Activated B cell treated with CpG ODN at 0.5 μM for 24 hours (primary cell): ENCODE measurements at regions not wholly inside any gene's neighbourhood (a gene's known extent, or its start where the extent isn't known, plus 50 kb on each side); places are given as distances from the start of the nearest gene placed in this dataset.

ENCODE experiments used
- ATAC-seq: fragments of 200-7000 bp; cut with Tn5 transposase; one replicate; pipeline ENCODE4 v1.10.0; 2021; ENCODE audit warnings: low read depth, mild to moderate bottlenecking, moderate library complexity
- CTCF ChIA-PET: fragments of 350-600 bp; sonication (Branson Sonifier 250); formaldehyde crosslinking; loops from one replicate; lab custom pipeline; 2021; ENCODE audit warnings: antibody characterized with exemption; lab: Charles Lee
- POLR2A ChIA-PET: fragments of 350-600 bp; sonication (Branson Sonifier 250); formaldehyde crosslinking; loops from one replicate; lab custom pipeline; 2021; ENCODE audit warnings: antibody characterized with exemption; lab: Charles Lee
- DNase-seq: peaks from one replicate; pipeline ENCODE4 v3.0.0; 2022
- H3K27ac Mint-ChIP-seq: one replicate; pipeline ENCODE4 v1.8.0; 2020; ENCODE audit warnings: mixed read lengths
- H3K27me3 Mint-ChIP-seq: one replicate; pipeline ENCODE4 v1.8.0; 2021; ENCODE audit warnings: mixed read lengths
- H3K36me3 Mint-ChIP-seq: one replicate; pipeline ENCODE4 v1.8.0; 2021; ENCODE audit warnings: low read depth, mixed read lengths
- H3K4me1 Mint-ChIP-seq: one replicate; pipeline ENCODE4 v1.8.0; 2021; ENCODE audit warnings: mixed read lengths
- H3K4me3 Mint-ChIP-seq: one replicate; pipeline ENCODE4 v1.8.0; 2020; ENCODE audit warnings: mild to moderate bottlenecking, mixed read lengths
- H3K9me3 Mint-ChIP-seq: one replicate; pipeline ENCODE4 v1.8.0; 2020; ENCODE audit warnings: mixed read lengths
- CTCF ChIP-seq: fragments of 200-600 bp; IDR thresholded peaks from one replicate; pipeline ENCODE4 v1.8.0; 2022; ENCODE audit warnings: antibody characterized with exemption, mild to moderate bottlenecking
- intact Hi-C: fragments of 100-400 bp; cut with micrococcal nuclease; formaldehyde crosslinking; loops from one replicate; pipeline ENCODE4 v1.15.1; 2024

GRCh38 chr16:85989376-85989775, 90.4 kb downstream of the IRF8 start:
- Mint-ChIP-seq H3K9me3 (peaks cover 3% of the 10 kb centered on the region), H3K4me1 (peaks cover 94% of the 10 kb centered on the region), H3K36me3 (no peaks in the 10 kb centered on the region), H3K27me3 (no peaks in the 10 kb centered on the region), H3K4me3 (no peak overlapping the region), H3K27ac (peak overlapping the region; percentile 92)
- ATAC-seq (no peak), DNase-seq (peak; percentile 13)
- intact Hi-C loops = loop anchor here (1.0 to 5.0 kb wide), 5 partner anchors 42 to 233 kb away; no protein-coding TSS in a partner anchor
- TF ChIP-seq CTCF = no peak
- ChIA-PET POLR2A (interaction anchor here (0.9 to 12.3 kb wide), 16 partner anchors 9 to 187 kb away, joined by 3 to 159 read pairs (median 5); partner anchors contain the start of gene IRF8), CTCF (interaction anchor here (0.7 to 13.7 kb wide), 12 partner anchors 11 to 167 kb away, joined by 3 to 296 read pairs (median 4); partner anchors contain the start of gene IRF8)

DNA sequence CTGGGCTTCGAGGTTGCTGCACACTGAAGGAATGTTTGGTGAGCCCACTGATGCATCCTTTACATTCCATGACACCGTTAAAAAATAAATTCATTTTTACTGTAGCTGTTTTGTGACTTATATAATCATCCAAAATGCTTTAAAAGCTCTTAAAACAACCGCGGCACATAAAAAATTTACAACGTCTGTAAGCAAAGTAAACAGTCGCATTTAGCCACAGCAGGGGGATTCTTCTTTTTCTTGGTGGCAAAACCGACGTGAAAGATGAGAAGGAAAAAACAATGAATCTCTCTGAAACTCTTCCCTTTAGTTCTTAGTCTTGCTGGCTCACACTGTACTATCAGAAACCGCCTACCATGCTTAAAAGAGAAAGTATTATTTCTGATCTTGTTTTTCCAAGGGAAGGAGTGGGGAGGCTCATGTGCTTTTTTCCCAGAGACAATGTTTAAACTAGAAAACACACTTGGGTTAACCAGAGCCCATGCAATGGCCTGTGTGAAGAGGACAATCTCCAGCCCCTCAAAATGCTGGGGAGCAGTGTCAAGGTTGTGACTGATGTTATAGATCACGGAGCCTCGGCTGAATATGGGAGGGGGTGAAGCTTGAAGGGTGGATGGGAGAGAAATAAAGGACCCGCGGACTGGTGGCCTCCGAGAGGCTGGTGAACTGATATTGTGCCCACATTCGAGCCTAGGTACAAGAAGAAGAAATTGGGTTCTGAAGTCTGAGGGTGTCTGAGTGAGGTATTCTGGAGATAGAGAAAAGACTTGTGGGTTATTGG, 91.1 kb downstream of the IRF8 start:
- ChIA-PET CTCF (interaction anchor here (0.9 to 13.7 kb wide), 9 partner anchors 10 to 168 kb away, joined by 3 to 296 read pairs (median 4); no protein-coding TSS in a partner anchor), POLR2A (interaction anchor here (0.7 to 12.3 kb wide), 20 partner anchors 9 to 187 kb away, joined by 3 to 159 read pairs (median 6); partner anchors contain the start of gene IRF8)
- no peaks in the 10 kb centered on the region for H3K36me3 Mint-ChIP-seq
- H3K27me3 Mint-ChIP-seq = no peaks in the 10 kb centered on the region
- intact Hi-C loops = loop anchor here (1.0 to 10.0 kb wide), 6 partner anchors 43 to 435 kb away; no protein-coding TSS in a partner anchor
- ATAC-seq (no peak), DNase-seq (peak; percentile 10)
- peak overlapping the region; percentile 15 for H3K4me3 Mint-ChIP-seq
- TF ChIP-seq CTCF = no peak
- H3K27ac Mint-ChIP-seq = peak overlapping the region; percentile 80
- H3K9me3 Mint-ChIP-seq = peaks cover 3% of the 10 kb centered on the region
- peaks cover 94% of the 10 kb centered on the region for H3K4me1 Mint-ChIP-seq

DNA sequence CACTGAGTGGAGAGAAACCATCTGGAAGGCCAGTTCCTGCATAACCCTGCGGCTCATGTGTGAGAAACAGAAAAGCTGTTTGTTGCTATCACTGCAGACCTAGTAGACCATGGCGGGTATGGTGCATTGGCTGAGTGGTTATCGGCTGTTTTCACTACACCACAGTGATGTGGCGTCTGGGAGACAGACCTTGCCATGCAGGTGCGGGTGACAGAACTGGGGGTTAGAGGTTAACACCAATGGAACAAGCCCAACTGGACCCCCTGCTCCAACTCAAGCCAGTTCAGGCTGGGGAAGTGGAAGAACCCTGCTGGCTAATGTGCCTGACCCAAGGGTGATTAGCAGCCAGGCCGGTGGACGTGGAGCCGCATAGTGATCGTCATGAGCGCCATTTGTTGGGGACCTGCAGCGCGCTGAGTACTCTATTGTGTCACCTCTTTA, 91.9 kb downstream of the IRF8 start:
- Mint-ChIP-seq H3K9me3 (peaks cover 3% of the 10 kb centered on the region), H3K36me3 (no peaks in the 10 kb centered on the region), H3K4me3 (peak overlapping the region; percentile 38), H3K27me3 (no peaks in the 10 kb centered on the region), H3K27ac (peak overlapping the region; percentile 80), H3K4me1 (peaks cover 94% of the 10 kb centered on the region)
- peak; percentile 59 for ATAC-seq
- ChIA-PET CTCF (interaction anchor here (0.8 to 13.7 kb wide), 8 partner anchors 22 to 169 kb away, joined by 3 to 296 read pairs (median 4); no protein-coding TSS in a partner anchor), POLR2A (interaction anchor here (0.5 to 12.3 kb wide), 16 partner anchors 8 to 233 kb away, joined by 3 to 159 read pairs (median 6); partner anchors contain the start of gene IRF8)
- peak; percentile 22 for DNase-seq
- intact Hi-C loops = loop anchor here (10.0 kb wide), 1 partner anchor 436 kb away; no protein-coding TSS in a partner anchor
- no peak for TF ChIP-seq CTCF

DNA sequence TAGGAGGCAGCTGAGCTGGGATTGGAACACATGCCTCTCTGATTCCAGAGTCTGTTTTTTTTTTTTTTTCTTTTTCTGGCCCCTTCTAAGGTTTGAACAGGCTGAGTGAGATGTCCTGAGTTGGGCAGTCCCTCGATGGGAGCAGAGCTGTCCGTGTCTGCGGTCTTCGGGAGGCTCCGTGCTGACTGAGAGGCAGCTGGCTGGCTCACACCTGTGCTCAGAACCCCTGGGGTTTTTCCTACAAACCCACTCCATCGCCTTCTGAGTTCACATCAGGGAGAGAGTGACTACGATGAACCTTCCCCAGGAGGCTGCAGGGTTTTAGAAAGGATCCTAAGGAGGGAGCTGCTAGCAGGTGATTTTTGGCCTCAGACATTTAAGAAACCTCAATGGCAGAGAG, 92.5 kb downstream of the IRF8 start:
- peaks cover 3% of the 10 kb centered on the region for H3K9me3 Mint-ChIP-seq
- TF ChIP-seq CTCF = no peak
- peak overlapping the region; percentile 80 for H3K27ac Mint-ChIP-seq
- H3K27me3 Mint-ChIP-seq = no peaks in the 10 kb centered on the region
- intact Hi-C loops = loop anchor here (10.0 kb wide), 1 partner anchor 437 kb away; no protein-coding TSS in a partner anchor
- ChIA-PET CTCF (interaction anchor here (0.8 to 13.7 kb wide), 7 partner anchors 10 to 169 kb away, joined by 3 to 296 read pairs (median 4); no protein-coding TSS in a partner anchor), POLR2A (interaction anchor here (0.5 to 12.3 kb wide), 12 partner anchors 10 to 233 kb away, joined by 3 to 159 read pairs (median 8); partner anchors contain the start of gene IRF8)
- ATAC-seq = no peak
- H3K4me3 Mint-ChIP-seq = no peak overlapping the region
- DNase-seq = peak; percentile 12
- no peaks in the 10 kb centered on the region for H3K36me3 Mint-ChIP-seq
- H3K4me1 Mint-ChIP-seq = peaks cover 94% of the 10 kb centered on the region
